Right atrium auricular region (tissue), 2 donors: ENCODE measurements at regions not wholly inside any gene's neighbourhood (a gene's known extent, or its start where the extent isn't known, plus 50 kb on each side); places are given as distances from the start of the nearest gene placed in this dataset.

Experiments used
- DNase-seq: peaks from one replicate; pipeline ENCODE4 v3.0.0-alpha.2; 2019; ENCODE audit warnings: low spot score
- H3K27ac ChIP-seq, 2 donors: fragments of 200-600 bp; sonication (generic); 1 replicate in 1 of 2; 2 replicates in 1 of 2; pipeline ENCODE4 v1.5.1; 2016 to 2019
- H3K27me3 ChIP-seq, 2 donors: fragments of 200-600 bp; sonication (generic); one replicate each; pipeline versions ENCODE4 v1.5.1 to v1.6.0; 2017 to 2019
- H3K36me3 ChIP-seq: fragments of 200-600 bp; sonication (generic); one replicate; pipeline ENCODE4 v1.5.1; 2016
- H3K4me1 ChIP-seq, 2 donors: fragments of 200-600 bp; sonication (generic); one replicate each; pipeline versions ENCODE4 v1.5.1 to v1.6.0; 2017 to 2019
- H3K4me3 ChIP-seq, 2 donors: fragments of 200-600 bp; sonication (generic); 1 replicate in 1 of 2; 2 replicates in 1 of 2; pipeline ENCODE4 v1.5.1; 2017 to 2019; ENCODE audit warnings: mild to moderate bottlenecking in 1 of 2, moderate library complexity in 1 of 2
- H3K9me3 ChIP-seq, 2 donors: fragments of 200-600 bp; sonication (generic); one replicate each; pipeline ENCODE4 v1.5.1; 2019
- CTCF ChIP-seq, 2 donors: fragments of 200-600 bp; sonication (generic); IDR thresholded peaks; one replicate each; pipeline ENCODE4 v1.5.1; 2019; ENCODE audit warnings: antibody characterized with exemption in 2 of 2

GRCh38 chr6:1063671-1064355, 248.1 kb upstream of the FOXQ1 start:
- no peak for TF ChIP-seq CTCF (IDR thresholded peaks at IDR 0.05)
- Histone ChIP-seq H3K4me1 (no peaks in the 10 kb centered on the region), H3K27ac (no peak overlapping the region), H3K36me3 (no peaks in the 10 kb centered on the region), H3K27me3 (no peaks in the 10 kb centered on the region), H3K9me3 (no peaks in the 10 kb centered on the region), H3K4me3 (no peak overlapping the region)
- DNase-seq: no peak

GRCh38 chr6:1062786-1063545, 248.9 kb upstream of the FOXQ1 start:
- DNase-seq: no peak
- Histone ChIP-seq H3K4me1 (no peaks in the 10 kb centered on the region), H3K27me3 (no peaks in the 10 kb centered on the region), H3K9me3 (no peaks in the 10 kb centered on the region), H3K36me3 (no peaks in the 10 kb centered on the region), H3K4me3 (no peak overlapping the region), H3K27ac (no peak overlapping the region)
- TF ChIP-seq CTCF (IDR thresholded peaks at IDR 0.05): no peak

- H3K4me1 ChIP-seq: no peaks in the 10 kb centered on the region
- H3K9me3 ChIP-seq: no peaks in the 10 kb centered on the region
- H3K4me3 ChIP-seq: no peak overlapping the region
- H3K27me3 ChIP-seq: no peaks in the 10 kb centered on the region
- H3K27ac ChIP-seq: no peak overlapping the region
- DNase-seq: no peak
- no peaks in the 10 kb centered on the region for H3K36me3 ChIP-seq
- no peak for TF ChIP-seq CTCF (IDR thresholded peaks at IDR 0.05)
Observed at GRCh38 chr6:1059596-1059995, 252.3 kb upstream of the FOXQ1 start.

- Histone ChIP-seq H3K27ac (no peak overlapping the region), H3K4me3 (no peak overlapping the region), H3K36me3 (no peaks in the 10 kb centered on the region), H3K27me3 (no peaks in the 10 kb centered on the region), H3K4me1 (no peaks in the 10 kb centered on the region), H3K9me3 (no peaks in the 10 kb centered on the region)
- DNase-seq: no peak
- TF ChIP-seq CTCF (IDR thresholded peaks at IDR 0.05): no peak
Observed at GRCh38 chr6:1057490-1058135, 254.3 kb upstream of the FOXQ1 start.

- H3K27ac ChIP-seq: no peak overlapping the region
- no peaks in the 10 kb centered on the region for H3K4me1 ChIP-seq
- H3K9me3 ChIP-seq: no peaks in the 10 kb centered on the region
- no peaks in the 10 kb centered on the region for H3K27me3 ChIP-seq
- no peak for TF ChIP-seq CTCF (IDR thresholded peaks at IDR 0.05)
- peak; percentile 55 for DNase-seq
- H3K4me3 ChIP-seq: no peak overlapping the region
- H3K36me3 ChIP-seq: no peaks in the 10 kb centered on the region
Observed at GRCh38 chr6:1055015-1055921, 256.6 kb upstream of the FOXQ1 start.
